Esophagus mucosa (tissue), 1 donor: ENCODE measurements at regions not wholly inside any gene's neighbourhood (a gene's known extent, or its start where the extent isn't known, plus 50 kb on each side); places are given as distances from the start of the nearest gene placed in this dataset.
"Not testable (repeated sequence)": the region's sequence is repeated elsewhere in the genome, so short reads cannot be mapped to it uniquely, and the experiment has no call there.

Source experiments
- ATAC-seq: fragments of 200-7000 bp; cut with Tn5 transposase; one replicate; pipeline ENCODE4 v1.9.1; 2020
- donor health status: DM: yes; HTN: yes; CAD: no.

DNA sequence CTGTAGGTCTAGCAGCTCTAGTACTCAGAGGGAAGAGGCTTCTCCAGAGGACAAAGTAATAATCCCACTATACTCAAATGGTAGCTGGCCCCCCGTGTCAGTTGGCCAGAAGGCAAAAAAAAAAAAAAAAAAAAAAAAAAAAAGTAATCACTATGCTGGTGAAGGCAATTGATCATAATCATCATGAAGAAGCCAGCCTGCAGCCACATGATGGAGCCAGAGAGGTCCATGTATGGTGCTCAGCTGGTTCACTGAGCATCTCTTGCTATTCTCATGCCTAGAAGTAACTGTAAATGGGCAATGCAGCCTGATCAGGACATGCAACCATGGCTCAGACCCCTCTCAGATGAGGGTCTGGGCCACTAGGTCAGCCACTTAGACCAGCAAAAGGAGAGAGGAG is 378.8 kb downstream of the MED13L start:
- ATAC-seq = no peak

DNA sequence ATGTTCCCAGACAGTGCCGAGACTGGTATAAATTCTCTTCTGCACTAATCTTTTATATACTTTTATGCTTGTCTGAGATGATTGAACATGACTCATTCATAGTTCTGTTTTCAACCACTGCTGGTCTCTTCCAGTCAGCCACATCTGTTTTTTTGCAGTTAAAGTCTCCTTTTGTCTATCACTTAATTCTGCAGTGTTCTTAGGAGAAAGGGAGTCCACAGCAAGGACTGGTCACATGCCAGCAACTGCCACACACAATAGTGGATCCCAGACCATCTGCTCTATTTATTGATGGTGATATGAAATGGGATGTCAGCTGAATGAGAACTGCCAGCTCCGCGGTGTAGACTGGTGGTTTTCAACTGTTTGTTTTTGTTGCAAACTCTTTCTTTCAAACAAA is 379.8 kb downstream of the MED13L start:
- no peak for ATAC-seq

DNA sequence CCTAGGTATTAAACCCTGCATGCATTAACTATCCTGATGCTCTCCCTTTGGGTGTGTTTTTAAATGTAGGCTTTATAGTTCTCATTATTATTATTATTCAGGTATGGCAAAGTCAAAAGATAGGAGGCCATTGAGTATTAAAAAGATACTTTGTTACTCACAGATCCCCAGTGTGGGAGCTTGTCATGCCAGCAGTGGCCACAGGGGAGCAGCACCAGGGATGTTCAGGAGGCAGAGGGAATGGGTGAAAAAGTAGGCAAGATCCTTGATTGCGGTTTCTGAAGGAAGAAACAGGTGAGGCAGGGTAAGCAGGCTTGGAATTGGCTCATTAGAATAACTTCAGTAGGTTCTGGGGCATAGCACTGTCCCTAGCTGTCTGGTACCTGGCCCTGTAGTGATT is 382.2 kb downstream of the MED13L start:
- peak; percentile 29 for ATAC-seq

DNA sequence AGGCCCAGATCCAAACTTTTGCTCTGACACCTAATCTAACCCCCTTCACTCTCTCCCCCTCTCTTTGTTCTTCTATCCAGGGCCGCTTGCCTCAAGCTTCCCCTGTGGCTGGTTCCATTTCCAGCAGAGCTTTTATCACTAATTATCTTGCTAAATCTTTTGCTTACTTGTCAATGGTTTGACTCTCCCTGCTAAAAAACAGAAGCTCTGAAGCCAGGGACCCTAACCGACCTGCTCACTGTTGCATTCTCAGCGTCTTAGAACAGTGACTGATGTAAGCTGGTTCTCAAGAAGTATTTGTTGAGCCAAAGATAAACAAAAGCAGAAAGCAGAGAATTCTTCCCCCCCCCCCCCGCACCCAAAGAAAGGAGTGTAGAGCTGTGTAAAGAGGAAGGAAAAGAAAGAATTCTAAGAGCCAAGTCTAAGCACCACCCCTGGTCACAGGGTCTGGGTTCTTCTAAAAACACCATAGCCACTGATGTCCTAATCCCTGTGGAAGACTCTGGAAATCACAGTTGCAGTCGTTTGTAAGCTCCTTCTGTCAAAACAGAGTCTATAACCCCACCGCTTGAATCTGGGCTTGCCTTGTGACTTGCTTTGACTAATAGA is 385.8 kb downstream of the MED13L start:
- no peak for ATAC-seq

DNA sequence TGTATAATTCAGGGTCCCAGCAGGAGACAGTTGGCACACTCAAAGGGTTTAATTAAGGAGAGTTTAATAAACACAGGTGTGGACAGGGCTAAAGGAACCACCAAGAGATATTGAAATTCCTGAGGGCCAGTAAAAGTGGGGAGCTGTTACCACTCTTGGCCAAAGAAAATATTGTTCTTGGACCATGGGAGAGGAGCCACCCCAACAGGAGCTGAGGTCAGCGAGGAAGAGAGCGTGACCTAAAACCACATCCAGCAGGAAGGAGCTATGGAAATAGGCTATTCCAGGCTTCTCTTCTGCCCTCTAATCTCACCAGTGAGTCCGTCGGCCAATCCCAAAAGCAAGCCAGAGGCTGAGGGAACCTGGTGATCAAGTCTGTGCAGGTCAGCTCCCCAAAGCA is 390.8 kb downstream of the MED13L start:
- ATAC-seq = no peak

DNA sequence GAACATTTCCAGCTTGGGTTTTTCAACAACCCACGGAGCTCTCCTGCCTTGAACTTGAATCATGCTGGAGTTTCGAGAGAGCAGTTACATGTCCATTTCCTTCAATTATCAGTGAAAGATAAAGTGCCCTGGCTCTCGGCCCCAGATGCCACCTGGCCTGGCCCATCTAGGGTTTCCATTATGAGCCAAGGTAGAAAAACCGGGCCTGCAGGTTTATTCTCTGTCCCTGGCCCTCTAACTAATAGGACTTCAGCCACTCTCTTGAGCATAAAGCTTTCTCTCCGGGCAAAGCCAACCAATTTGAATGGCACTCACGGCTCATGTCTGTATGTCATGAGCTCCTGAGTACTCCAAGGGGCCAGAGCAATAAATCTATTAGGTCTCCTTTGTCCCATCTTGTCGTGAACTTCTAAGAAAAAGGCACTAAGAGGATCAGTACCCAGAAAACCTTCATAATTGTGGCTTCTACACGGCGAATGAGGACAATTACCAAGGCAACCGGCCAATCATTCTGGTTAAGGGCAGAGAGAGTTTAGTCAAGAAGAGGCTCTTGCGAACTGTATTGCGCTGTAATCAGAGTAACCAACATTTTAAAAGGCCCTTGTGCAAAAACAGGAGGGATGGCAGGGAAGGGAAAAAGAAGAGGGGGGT is 392.3 kb downstream of the MED13L start:
- no peak for ATAC-seq

DNA sequence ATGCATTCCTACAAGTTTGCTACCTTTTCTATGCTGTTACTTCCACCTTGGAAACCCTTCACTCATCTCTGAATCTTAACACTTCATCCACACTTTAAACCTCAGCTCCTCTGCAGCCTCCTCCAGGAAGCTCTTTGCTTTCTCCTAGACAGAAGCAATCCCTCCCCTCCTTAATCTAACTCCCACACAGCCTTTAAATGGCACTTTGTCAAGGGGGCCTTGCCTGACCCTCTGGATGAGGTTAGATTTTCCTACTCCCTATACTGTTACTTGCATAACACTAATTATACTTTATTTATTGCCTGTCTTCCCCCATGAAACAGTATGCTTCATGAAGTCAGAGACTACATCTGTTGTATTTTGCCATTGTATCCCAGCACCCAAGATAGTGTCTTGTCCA is 394.6 kb downstream of the MED13L start:
- no peak for ATAC-seq

DNA sequence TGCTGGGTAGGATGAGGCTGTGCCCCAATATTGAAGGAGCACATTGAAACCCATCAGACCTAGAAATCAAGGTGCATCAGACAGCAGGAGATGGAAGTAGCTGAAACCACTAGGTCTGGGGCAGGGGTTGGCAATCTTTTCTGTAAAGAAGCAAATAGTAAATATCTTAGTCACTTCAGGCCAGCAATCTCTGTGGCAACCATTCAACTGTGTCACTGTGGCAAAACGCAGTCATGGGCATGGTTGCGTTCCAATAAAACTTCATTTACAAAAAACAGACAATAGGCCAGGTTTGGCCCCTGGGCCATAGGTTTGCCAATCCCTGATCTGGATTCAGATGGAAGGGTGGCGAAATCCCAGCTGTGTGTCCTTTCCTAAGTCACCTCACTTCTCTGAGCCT is 397.3 kb downstream of the MED13L start:
- no peak for ATAC-seq

DNA sequence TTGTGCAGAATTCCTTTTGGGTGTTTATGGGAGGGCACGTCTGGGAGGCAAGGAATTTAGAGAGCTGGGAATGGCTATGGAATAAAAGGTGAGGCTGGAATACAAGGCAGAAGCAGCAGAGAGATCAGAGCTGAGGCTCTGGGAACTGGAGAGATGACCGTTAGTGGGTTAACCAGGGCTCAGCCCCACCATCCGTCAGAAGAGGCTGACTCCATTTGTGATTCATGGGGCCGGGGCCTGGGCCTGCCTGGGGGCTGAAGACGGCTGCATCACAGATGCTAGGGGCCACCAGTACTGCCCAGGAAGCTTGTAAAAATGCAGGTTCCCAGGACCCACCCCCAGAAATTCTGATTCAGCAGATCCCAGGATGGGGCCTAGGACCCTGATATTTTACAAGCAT is 398.1 kb downstream of the MED13L start:
- no peak for ATAC-seq

DNA sequence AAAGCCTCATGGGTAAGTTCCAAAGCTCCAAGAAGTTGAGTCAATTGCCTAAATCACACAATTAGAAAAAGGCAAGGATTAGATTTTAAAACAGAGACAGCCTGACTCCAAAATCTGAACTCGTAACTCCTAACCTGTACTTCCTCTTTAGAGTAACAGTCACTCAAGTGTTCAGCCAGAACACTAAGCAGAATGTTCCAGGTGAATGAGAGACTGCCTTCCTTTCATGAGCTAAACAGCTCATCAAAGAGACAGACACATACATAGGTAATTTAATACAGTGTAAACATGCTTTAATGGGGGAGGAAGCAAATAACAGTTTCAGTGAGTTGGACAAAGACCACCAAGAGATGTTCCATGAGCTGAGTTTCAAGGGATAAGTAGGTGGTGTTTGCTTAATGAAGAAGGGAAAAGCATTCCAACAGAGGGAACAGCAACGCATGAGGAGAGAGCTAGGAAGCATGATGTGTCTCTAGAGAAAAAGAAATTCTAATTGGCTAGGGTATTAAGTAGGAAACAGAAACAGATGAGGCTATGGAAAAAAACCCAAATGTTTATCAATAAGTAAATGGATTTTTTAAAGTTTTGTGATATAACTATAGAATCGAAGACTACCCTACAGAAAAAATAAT is 403.9 kb downstream of the MED13L start:
- peak; percentile 77 for ATAC-seq

DNA sequence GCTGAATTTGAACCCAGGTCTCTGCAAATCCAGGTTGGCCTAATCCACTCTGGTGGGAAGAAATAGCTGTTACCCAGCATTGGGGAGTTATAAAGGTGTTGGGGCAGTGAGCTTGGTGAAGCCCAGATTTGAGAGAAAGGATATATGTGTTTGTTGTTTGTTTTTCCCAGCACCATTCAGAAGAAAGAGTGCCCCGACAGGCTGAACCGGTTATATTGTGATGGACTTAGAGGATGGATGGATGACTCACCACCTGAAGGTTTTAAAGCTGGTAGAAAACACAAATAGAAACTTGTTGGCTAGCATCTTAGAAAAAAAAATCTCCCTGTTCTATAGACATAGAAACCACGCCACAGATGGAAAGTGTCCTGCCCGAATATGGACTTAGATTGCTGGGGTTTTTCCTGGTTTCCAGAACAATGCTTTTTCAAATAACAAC is 404.6 kb downstream of the MED13L start:
- peak; percentile 93 for ATAC-seq

DNA sequence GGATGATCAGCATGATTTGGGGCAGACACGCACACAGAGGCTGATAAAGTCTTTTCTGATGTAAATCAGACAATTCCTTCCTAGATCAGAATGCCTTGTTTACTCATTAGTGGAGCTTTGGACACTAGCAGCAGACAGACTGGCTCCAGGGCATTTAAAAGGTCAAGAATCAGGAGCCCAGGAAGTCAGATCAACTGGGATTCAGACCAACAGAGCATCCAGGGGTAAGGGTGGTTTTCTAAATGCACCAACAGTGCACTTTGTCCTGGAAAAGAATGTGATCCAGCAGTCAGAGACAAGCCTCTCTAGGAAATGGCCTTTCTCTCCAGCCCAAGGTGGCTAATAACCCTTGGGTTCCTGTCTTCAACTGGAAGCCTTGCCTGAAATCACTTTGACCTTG is 405.3 kb downstream of the MED13L start:
- no peak for ATAC-seq

DNA sequence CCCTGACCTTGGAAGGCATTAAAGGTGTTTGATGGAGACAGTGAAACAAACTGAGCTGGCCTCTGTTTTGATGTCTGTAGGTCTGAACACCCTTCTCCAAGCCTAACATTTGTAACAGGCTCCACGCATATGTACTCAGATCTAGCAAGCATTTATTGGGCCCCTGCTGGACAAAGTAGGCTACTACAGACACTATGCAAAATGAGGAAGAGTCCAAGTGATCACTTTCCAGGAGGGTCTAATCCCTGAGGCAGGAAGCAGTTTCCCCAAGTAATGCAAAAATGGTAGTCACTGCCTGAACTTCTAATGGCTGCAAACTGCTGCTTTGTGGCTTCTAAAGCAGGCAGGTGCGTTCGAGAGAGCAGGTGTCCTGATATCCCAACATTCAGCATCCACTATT is 405.8 kb downstream of the MED13L start:
- peak; percentile 50 for ATAC-seq

DNA sequence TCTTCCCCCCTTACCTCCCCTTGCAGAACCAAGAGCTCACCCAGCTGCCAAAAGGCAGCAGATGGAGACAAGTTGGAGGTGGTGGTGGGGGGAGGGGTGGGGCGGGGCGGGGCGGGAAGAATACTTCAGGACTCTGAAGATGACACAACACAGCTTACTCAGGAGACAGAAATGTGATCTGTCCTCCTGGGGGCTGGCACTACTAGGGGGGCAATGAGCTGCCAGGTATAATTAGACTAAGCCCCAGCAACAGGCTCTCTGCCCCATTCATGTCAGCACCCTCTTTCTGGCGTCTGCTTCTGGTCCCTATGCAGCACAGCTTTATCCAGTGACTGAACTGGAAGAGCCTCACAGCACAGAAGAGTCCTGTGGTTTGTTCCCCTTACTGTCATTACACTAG is 407.0 kb downstream of the MED13L start:
- no peak for ATAC-seq

DNA sequence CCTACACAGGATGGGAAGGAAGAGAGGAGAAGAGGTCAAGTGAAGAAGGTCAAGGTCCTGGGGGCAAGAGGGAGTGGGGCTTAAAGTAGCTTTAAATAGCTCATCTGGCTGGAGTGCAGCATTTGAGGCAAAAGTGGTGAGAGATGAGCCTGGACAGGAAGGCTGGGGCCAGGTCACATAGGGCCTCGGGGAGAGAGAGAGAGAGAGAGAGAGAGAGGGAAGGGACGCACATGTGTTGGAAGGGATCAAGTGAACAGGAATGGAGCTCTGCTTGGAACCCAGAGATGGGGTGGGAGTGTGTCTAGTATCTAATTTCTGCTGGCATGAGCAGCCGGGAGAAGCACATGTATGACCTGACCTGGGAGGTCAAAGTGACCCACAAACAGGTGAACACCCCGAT is 407.5 kb downstream of the MED13L start:
- ATAC-seq = no peak

DNA sequence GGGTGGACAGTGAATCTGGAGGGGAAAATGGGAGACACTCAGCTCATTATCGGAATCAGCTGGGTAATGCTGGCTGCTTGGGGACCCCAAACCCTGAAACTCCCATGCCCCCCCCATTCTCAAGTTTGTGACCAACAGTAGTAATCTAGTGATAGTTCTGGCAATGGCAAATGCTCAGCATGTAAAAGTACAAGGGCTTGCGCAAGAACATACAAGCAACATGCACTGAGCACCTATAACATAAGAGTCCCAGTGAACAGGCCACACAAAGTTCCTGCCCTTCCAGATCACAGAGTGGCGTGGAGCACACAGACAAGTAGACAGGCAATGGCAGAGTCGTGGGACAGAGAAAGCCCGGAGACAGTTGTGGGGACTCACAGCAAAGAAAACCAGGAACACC is 407.9 kb downstream of the MED13L start:
- no peak for ATAC-seq

DNA sequence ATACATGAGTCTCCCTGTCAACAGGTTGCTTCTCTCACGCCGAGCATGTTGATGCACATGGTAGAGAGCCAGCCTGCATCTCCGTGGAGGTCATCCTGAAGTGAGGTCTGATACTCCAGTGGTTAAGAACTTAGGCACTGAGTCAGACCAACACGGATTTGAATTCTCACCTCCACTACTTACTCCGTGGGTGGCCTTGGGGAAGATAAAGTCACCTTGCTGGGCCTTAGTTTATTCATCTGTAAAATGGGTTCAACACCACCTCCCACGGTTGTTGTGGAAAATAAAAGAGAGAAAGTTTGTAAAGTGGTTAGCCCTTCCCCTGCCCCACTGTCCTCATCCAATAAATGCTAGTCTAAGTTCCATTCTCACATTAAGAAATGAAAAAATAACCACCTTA is 408.9 kb downstream of the MED13L start:
- ATAC-seq = no peak

DNA sequence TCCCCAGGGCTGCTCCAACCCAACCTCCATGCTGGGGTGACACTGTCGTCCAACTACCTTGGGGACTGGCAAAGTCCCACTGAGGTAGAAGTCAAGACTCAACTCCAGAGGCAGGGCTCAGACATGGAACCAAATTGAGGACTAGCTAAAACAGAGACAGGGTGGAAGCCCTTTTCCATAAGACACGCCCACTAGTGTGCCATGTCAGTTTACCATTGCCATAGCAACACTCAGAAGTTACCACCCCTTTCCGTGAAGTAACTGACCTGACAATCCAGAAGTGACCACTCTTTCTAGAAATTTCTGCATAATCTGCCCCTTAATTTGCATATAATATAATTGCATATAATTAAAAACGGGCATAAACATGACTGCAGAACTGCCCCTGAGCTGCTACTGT is 409.6 kb downstream of the MED13L start:
- no peak for ATAC-seq

DNA sequence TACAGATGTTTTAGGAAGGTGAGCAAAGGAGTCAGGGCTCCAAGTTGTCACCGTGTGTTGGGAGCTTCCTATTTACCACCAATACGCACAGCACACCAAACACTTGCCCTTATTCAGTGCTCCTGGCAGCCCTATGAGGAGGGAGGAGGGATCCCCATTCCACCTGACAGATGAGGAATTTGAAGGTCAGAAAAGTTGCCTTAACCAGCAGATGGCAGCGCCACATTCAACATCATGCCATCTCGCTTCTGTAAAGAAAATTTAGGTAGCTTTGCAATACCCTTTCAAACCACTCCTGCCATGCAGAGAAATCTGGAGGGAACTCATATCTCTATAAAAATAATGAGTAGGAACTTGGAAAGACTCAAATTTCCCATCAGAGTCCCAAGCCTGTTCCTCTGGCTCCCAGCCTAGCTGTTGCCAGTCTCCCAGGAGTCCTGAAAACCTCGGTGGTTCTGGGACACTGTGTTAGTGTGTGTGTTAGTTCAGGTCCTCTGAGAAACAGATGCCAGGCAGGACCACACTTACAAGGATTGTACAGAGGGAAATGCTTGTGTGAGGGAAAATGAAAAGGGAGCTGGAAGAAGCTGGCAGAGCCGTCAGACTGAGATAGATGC is 410.5 kb downstream of the MED13L start:
- peak; percentile 33 for ATAC-seq

DNA sequence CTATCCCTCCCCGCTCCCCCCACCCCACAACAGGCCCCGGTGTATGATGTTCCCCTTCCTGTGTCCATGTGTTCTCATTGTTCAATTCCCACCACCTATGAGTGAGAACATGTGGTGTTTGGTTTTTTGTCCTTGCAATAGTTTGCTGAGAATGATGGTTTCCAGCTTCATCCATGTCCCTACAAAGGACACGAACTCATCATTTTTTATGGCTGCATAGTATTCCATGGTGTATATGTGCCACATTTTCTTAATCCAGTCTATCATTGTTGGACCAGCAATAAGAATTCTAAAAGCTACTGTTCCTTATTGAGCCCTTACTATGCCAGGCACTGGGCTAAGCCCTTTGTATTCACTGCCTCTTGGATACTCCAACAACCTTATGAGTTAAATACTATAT is 411.2 kb downstream of the MED13L start:
- ATAC-seq = not testable (repeated sequence)

DNA sequence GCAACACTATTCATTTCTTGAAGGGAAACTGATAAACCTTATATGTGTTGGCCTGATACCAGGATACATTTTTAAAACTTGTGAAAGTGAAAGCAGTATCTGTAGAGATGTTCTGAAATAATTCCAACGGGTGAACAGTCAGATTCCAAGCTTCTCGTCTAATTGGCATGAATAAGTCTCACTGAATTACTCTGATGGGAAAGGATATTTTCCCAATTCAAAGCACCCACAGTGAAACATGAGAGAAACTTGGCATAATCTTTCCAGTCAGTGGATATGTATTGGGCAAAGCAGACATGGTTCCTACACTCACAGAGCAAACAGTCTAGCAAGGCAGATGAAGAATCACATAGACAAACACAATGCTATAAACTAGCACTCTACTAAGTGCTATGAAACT is 413.1 kb downstream of the MED13L start:
- ATAC-seq = no peak

DNA sequence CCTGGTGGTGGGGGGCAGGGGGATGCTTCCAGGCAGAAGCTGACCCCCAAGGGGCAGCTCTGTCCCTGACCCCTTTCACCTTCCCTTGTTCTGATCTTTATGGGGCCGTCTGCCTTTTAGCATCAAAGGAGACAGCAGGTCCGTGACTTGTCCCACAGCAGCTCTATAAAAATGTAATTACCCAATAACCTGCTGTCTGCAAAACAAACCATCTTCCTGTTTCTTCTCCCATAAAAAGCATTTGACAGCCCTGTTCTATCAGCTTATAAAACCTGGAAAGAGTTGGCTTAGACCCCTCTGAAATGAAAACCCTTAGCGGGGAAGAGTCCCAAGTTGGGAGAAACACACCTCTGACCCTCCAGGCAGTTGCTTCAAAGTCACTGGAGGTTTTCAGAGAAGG is 416.9 kb downstream of the MED13L start:
- no peak for ATAC-seq

DNA sequence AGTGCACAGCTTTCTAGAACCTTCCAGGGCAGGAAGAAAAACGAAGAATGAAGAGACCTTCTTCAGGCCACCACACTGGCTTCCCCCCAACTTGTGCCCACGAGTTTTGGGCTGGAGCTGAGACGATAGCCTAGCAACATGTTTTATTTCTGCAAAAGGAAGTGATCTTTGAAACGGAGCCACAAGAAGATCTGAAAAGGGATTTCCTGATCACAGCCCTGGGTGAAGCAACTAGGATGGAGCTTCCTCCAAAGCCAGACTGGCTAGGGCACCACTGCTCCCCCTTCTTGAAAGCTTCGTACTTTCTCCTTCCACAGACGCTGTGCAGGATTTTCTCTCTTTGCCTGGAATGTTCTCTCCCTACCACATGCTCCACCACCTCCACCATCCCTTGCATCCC is 418.3 kb downstream of the MED13L start:
- ATAC-seq = no peak

DNA sequence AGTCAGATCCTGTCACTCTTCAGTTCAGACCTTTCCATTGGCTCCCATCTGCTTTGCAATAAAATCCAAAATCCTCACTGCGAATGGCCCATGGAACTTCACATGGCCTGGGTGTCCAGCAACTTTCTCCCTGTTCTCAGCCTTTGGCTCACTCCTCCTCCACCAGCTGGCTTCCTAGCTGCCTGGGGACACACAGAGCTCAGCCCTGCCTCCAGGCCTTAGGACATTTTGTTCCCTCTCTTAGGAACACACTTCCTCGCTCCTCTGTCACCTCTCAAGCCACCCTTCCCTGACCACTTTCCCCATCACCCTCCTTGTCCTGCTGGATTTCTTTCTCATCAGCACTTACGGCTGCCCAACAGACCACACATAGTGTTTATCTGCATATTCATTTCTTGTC is 419.6 kb downstream of the MED13L start:
- ATAC-seq = no peak
